Transverse colon (tissue), 3 donors: ENCODE measurements at regions not wholly inside any gene's neighbourhood (a gene's known extent, or its start where the extent isn't known, plus 50 kb on each side); places are given as distances from the start of the nearest gene placed in this dataset.

ENCODE experiments used
- POLR2A ChIP-seq: fragments of 450-650 bp; IDR thresholded peaks from one replicate; pipeline ENCODE4 v1.6.1; 2016; ENCODE audit warnings: antibody characterized with exemption, mild to moderate bottlenecking, moderate library complexity
- TF ChIP-seq, protein P1 (sequence below), 5 experiments: fragments of 200-600 bp in 3 of 5; fragments of 450-650 bp in 2 of 5; sonication (generic) in 3 of 5; IDR thresholded peaks; 1 replicate in 2 of 5; 2 replicates in 3 of 5; pipeline ENCODE4 v1.5.1; 2016 to 2017; ENCODE audit warnings: antibody characterized with exemption in 5 of 5, inconsistent platforms in 3 of 5, mild to moderate bottlenecking in 2 of 5, moderate library complexity in 1 of 5

DNA sequence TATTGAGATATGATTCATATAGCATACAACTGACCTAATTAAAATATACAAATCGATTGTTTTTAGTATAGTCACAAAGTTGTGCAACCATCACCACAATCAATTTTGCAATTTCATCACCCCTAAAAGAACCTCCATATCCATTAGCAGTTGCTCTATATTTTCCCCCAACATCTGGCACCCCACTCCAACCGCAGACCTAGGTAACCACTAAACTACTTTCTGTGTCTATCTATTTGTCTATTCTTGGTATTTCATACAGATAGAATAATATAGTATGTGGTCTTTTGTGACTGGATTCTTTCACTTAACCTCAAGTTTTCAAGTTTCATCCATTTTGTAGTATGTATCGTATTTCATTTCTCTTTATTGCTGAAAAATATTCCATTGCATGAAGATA lies 126.0 kb upstream of the CRY1 start:
- TF ChIP-seq, protein P1, sequence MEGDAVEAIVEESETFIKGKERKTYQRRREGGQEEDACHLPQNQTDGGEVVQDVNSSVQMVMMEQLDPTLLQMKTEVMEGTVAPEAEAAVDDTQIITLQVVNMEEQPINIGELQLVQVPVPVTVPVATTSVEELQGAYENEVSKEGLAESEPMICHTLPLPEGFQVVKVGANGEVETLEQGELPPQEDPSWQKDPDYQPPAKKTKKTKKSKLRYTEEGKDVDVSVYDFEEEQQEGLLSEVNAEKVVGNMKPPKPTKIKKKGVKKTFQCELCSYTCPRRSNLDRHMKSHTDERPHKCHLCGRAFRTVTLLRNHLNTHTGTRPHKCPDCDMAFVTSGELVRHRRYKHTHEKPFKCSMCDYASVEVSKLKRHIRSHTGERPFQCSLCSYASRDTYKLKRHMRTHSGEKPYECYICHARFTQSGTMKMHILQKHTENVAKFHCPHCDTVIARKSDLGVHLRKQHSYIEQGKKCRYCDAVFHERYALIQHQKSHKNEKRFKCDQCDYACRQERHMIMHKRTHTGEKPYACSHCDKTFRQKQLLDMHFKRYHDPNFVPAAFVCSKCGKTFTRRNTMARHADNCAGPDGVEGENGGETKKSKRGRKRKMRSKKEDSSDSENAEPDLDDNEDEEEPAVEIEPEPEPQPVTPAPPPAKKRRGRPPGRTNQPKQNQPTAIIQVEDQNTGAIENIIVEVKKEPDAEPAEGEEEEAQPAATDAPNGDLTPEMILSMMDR (IDR thresholded peaks at IDR 0.05), result no peak
- TF ChIP-seq POLR2A, result no peak
